HG02763 (cell line): ENCODE measurements at regions not wholly inside any gene's neighbourhood (a gene's known extent, or its start where the extent isn't known, plus 50 kb on each side); places are given as distances from the start of the nearest gene placed in this dataset.
"Not testable (repeated sequence)": the region's sequence is repeated elsewhere in the genome, so short reads cannot be mapped to it uniquely, and the experiment has no call there.

Experiments used
- ATAC-seq: cut with Tn5 transposase; IDR thresholded peaks from one replicate; pipeline ENCODE4 v1.9.1; 2021; ENCODE audit warnings: mild to moderate bottlenecking, moderate library complexity; ENCODE audit not compliant: unreplicated experiment

DNA sequence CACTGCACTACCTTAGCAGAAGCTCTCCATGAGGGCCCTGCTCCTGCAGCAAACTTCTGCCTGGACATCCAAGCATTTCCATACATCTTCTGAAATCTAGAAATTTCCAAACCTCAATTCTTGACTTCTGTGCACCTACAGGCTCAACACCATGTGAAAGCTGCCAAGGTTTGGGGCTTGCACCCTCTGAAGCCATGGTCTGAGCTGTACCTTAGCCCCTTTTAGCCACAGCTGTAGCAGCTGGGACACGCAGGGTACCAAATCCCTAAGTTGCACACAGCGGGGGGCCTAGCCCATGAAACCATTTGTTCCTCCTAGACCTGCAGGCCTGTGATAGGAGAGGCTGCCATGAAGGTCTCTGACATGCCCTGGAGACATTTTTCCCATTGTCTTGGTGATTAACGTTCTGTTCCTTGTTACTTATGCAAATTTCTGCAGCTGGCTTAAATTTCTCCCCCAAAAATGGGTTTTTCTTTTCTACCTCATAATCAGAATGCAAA, 102.7 kb downstream of the EN1 start:
- not testable (repeated sequence) for ATAC-seq

- ATAC-seq: no peak
Measured at GRCh38 chr2:118738524-118739308, 108.7 kb downstream of the EN1 start.

DNA sequence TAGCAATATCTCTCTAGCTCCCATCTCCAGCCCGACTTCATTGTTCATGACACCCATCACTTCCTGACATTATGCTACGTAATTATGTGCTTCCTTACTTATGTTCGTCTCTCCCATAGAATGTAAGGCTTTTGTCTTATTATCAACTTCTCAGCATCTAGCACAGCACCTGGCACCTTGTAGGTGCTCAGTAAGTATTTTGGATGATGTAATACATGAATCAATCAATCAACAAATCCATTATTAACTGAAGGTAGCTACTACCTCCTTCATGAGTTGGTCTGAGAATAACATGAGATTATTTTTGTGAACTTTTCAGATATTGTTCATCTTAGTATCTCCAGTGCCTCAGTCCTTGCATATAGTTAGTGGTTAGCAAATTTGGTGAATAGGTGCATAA, 109.3 kb downstream of the EN1 start:
- no peak for ATAC-seq

DNA sequence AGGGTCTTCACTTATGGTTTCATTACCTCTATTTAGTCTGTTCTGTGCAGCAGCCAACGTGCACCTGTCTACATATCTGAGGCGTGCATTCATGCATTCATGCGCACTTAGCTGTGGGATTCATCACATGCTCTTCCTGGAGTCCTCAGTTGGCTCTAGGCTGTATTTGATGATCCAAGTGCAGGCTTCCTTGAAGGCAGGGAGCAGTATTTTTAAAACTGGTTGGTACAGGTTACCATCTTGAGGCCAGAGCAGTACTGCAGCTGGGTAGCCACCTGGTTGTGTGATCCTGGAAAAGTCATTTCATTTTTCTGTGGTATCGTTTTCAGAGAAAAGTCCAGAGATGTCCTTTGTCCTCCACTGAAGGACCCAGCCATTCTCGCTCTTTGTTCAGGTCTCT, 109.8 kb downstream of the EN1 start:
- ATAC-seq: no peak

DNA sequence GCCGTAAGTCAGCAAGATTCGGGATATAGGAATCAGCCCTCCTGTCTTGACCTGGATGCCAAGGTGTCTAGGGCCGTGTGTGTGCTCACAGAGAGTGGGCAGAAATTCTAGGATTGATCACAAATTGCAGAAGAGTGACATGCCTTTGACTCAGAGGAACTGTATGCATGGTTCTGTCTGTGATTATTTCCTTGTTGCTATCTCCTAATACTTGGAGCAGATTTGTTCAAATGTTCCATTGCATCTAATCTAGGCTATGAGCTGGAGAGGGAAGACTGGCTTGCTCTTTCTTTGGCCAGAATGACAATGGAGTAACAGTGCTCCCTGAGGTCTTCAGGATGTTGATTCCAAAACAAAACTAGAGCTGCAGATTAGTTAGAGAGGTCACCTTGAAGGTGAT, 115.0 kb downstream of the EN1 start:
- no peak for ATAC-seq

DNA sequence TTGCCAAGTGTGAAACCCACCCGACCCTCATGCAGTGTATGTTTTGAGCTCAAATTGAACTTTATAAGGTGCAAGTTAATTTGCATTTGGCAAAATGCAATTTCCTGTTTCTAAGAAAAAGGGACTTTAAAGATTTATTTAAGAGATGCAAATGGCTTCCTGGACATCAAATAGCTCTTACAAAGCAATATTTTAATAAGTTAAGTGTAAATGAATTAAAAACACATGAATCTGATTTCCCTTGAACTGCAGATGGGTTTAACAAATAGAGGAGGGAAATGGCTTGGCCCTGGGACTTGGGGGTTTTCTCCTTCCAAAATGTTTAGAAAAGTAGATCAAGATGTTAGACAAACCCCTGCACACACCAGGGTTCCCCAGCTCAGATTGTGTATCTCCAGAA, 116.0 kb downstream of the EN1 start:
- ATAC-seq: no peak

DNA sequence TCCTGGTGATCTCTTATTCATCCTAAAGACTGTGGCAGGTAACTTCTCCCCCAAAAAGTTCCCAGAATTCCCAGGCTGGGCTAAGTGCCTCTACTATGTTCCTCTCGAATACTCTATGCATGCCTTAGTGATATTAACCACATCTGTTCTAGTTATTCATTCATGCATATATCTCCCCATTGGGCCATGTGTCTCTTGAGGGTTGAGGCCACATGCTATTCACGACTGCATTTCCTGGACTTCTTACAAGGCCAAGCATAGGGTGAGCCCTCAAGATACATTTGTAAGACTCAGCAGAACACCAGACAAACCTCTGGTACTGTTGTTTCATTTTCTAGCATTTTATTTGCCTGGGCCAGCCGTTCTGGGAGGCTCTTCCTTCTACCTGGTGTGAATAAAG, 117.0 kb downstream of the EN1 start:
- no peak for ATAC-seq

- ATAC-seq: no peak
Measured at GRCh38 chr2:118729760-118730159, 117.7 kb downstream of the EN1 start.

DNA sequence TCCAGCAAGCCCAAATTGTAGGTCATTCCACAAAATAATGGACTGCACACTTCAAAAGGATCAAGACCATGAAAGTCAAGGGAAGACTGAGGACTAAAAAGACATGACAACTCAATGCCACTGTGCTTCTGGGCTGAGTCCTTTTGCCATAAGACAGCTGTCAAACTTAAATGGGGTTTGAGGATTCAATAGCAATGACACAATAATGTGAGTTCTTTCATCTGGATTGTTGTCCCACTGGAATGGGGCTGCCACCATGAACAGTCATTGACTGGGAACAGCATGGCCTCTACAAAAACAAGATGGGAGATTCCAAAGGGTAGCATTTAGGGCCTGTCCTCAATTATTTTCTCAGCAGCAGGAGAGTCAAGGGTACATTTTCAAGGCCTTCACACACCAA, 118.5 kb downstream of the EN1 start:
- no peak for ATAC-seq

- ATAC-seq: no peak
Measured at GRCh38 chr2:118726821-118727220, 120.6 kb downstream of the EN1 start.

DNA sequence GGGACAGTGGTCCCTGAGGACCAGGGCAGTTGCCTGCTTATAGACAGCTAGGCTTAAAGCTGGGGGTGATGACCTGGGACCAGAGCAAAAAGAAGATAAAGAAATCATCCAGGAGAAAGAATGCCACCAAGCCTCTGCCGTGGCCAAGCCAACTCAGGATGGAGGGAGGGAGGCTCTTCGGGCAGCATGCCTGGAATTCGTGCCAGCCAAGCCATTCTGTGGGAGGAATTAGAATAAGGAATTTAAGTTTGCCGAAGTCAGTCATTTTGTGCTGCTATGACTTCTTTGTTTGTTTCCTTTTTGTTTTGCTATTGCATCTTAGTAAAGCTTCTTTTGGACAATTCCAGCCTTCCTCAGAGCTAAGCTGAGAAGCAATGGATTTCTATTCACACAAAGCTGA, 124.1 kb downstream of the EN1 start:
- no peak for ATAC-seq

DNA sequence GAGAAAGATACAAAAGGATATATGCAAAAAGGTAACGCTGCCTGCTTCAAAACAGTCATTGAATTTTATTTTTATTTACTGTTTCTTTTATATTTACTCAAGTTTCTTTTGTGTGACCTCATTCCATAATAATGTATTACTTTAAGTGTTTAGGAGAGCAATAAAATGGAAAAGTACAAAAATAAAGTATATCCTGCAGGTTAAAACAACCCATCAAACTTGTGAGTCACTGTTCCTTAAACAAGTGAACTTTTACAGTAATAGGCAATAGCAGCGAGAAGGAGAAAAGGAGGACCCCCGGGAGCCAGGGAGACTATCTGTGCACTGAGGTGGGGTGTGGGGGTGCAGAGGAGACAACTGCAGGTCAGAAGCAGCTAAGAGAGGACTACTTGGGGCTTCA, 124.5 kb downstream of the EN1 start:
- no peak for ATAC-seq

- no peak for ATAC-seq
Measured at GRCh38 chr2:118721817-118722551, 125.5 kb downstream of the EN1 start.

GRCh38 chr2:118720866-118721265, 126.6 kb downstream of the EN1 start:
- ATAC-seq: no peak

DNA sequence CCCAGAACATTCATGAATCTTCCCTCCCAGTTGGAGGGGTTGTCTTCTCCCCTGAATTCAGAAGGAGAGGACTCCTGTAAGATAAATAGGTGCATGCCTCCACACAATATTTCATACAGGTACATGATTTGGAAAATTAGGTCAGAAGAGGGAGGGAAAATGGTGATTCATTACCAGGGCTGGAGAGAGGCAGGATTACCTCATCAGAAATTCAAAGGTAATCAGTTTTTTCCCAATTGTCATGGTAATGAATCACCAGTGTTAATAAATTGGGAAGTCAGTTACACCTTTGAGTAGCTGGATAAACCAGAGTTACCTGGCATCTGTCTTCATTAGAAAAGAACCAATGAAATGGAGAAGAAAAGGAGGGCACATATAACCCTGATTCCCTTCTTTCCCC, 128.5 kb downstream of the EN1 start:
- no peak for ATAC-seq

GRCh38 chr2:118716102-118716501, 131.3 kb downstream of the EN1 start:
- ATAC-seq: no peak

- ATAC-seq: no peak
Measured at GRCh38 chr2:118714118-118714517, 133.3 kb downstream of the EN1 start.

GRCh38 chr2:118711603-118712002, 135.8 kb downstream of the EN1 start:
- ATAC-seq: no peak

DNA sequence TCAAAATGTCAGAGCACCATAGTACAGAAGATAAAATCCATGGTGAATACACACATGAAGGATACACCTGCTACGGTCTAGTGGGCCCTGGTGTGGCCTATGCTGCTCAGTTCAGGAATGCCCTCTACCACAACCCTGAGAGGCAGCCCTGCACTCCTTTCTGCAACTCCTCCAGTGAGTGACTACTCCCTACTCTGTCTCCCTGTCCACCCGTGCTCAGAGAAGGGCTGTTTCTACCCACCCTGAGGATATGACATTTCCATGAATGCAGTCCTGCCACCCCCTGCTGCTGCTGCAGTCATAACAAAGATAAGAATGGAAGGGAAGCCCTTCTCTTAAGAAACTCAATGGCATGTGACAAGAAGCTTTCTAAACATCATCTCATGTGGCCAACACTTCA, 137.0 kb downstream of the EN1 start:
- ATAC-seq: no peak

GRCh38 chr2:118709786-118710185, 137.7 kb downstream of the EN1 start:
- ATAC-seq: no peak

DNA sequence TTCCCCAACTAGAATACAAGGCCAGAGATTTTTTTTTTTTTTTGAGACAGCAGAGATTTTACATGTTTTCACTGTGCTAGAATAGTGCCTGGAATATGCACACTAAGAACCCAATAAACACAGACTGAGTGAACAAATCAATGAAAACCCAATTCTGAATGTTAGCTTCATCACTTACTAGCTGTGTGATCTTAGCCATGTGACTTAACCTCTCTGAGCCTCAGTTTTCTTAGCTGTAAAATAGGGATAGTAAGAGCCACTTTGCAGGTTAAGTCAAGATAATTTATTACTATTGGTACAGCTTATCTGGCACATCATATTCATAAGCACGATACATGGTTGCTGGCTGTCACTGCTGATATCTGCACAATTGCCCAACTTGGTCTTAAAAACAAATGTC, 140.6 kb downstream of the EN1 start:
- no peak for ATAC-seq

DNA sequence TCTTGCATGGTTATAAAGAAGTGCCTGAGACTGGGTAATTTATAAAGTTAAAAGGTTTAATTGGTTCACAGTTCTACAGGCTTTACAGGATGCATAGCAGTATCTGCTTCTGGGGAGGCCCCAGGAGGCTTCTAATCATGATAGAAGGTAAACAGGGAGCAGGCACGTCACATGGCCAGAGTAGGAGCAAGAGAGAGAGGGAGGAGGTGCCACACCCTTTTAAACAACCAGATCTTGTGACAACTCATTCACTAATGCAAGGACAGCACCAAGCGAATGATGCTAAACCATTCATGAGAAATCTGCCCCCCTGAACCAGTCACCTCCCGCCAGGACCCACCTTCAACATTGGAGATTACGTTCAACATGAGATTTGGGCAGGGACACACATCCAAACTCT, 141.1 kb downstream of the EN1 start:
- ATAC-seq: no peak
